HEK293 (cell line): ENCODE measurements at regions not wholly inside any gene's neighbourhood (a gene's known extent, or its start where the extent isn't known, plus 50 kb on each side); places are given as distances from the start of the nearest gene placed in this dataset.

ENCODE experiments used
- GFI1B ChIP-seq: fragments of 450-650 bp; formaldehyde crosslinking; IDR thresholded peaks from 2 replicates; pipeline ENCODE4 v1.5.1; 2016; ENCODE audit warnings: missing biosample characterization, missing genetic modification characterization
- KLF1 ChIP-seq: fragments of 450-650 bp; formaldehyde crosslinking; IDR thresholded peaks from 2 replicates; pipeline ENCODE4 v1.5.1; 2016; ENCODE audit warnings: missing biosample characterization, missing genetic modification characterization
- ZNF146 ChIP-seq: fragments of 450-650 bp; formaldehyde crosslinking; IDR thresholded peaks from 2 replicates; pipeline ENCODE4 v1.5.1; 2016; ENCODE audit warnings: missing biosample characterization, missing genetic modification characterization
- ZNF274 ChIP-seq, 2 experiments: fragments of 200-500 bp in 1 of 2; fragments of 450-650 bp in 1 of 2; sonication (Bioruptor generic) in 1 of 2; formaldehyde crosslinking in 1 of 2; IDR thresholded peaks; 2 replicates each; pipeline versions ENCODE4 v1.5.1 to v1.6.1; 2014 to 2016; ENCODE audit warnings: borderline replicate concordance in 1 of 2, inconsistent platforms in 1 of 2, low read length in 1 of 2, missing biosample characterization in 1 of 2, missing genetic modification characterization in 1 of 2
- ZNF398 ChIP-seq: fragments of 450-650 bp; formaldehyde crosslinking; IDR thresholded peaks from 2 replicates; pipeline ENCODE4 v1.5.1; 2017; ENCODE audit warnings: missing biosample characterization, missing genetic modification characterization
- ZNF488 ChIP-seq: fragments of 450-650 bp; formaldehyde crosslinking; IDR thresholded peaks from 2 replicates; pipeline ENCODE4 v1.5.1; 2016; ENCODE audit warnings: missing biosample characterization, missing genetic modification characterization
- ZNF639 ChIP-seq: fragments of 450-650 bp; formaldehyde crosslinking; IDR thresholded peaks from 2 replicates; pipeline ENCODE4 v1.5.1; 2016; ENCODE audit warnings: missing biosample characterization, missing genetic modification characterization
- TF ChIP-seq, protein P1 (sequence below): fragments of 450-650 bp; formaldehyde crosslinking; IDR thresholded peaks from 2 replicates; pipeline ENCODE4 v1.5.1; 2016; ENCODE audit warnings: missing biosample characterization, missing genetic modification characterization
- TF ChIP-seq, protein P2 (sequence below): fragments of 450-650 bp; formaldehyde crosslinking; IDR thresholded peaks from 2 replicates; pipeline ENCODE4 v1.5.1; 2016; ENCODE audit warnings: missing biosample characterization, missing genetic modification characterization

- TF ChIP-seq GFI1B (tag by site-specific recombination) (no peak), ZNF146 (no peak), ZNF639 (tag by site-specific recombination) (no peak), ZNF274 (IDR thresholded peaks at IDR 0.05; ENCODE audit: low read length) (no peak), ZNF274 (tag by site-specific recombination; IDR thresholded peaks at IDR 0.05; ENCODE audit: borderline replicate concordance) (no peak), ZNF398 (no peak), ZNF488 (no peak), KLF1 (no peak)
- TF ChIP-seq, protein P1, sequence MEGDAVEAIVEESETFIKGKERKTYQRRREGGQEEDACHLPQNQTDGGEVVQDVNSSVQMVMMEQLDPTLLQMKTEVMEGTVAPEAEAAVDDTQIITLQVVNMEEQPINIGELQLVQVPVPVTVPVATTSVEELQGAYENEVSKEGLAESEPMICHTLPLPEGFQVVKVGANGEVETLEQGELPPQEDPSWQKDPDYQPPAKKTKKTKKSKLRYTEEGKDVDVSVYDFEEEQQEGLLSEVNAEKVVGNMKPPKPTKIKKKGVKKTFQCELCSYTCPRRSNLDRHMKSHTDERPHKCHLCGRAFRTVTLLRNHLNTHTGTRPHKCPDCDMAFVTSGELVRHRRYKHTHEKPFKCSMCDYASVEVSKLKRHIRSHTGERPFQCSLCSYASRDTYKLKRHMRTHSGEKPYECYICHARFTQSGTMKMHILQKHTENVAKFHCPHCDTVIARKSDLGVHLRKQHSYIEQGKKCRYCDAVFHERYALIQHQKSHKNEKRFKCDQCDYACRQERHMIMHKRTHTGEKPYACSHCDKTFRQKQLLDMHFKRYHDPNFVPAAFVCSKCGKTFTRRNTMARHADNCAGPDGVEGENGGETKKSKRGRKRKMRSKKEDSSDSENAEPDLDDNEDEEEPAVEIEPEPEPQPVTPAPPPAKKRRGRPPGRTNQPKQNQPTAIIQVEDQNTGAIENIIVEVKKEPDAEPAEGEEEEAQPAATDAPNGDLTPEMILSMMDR (tag by site-specific recombination) = no peak
- TF ChIP-seq, protein P2, sequence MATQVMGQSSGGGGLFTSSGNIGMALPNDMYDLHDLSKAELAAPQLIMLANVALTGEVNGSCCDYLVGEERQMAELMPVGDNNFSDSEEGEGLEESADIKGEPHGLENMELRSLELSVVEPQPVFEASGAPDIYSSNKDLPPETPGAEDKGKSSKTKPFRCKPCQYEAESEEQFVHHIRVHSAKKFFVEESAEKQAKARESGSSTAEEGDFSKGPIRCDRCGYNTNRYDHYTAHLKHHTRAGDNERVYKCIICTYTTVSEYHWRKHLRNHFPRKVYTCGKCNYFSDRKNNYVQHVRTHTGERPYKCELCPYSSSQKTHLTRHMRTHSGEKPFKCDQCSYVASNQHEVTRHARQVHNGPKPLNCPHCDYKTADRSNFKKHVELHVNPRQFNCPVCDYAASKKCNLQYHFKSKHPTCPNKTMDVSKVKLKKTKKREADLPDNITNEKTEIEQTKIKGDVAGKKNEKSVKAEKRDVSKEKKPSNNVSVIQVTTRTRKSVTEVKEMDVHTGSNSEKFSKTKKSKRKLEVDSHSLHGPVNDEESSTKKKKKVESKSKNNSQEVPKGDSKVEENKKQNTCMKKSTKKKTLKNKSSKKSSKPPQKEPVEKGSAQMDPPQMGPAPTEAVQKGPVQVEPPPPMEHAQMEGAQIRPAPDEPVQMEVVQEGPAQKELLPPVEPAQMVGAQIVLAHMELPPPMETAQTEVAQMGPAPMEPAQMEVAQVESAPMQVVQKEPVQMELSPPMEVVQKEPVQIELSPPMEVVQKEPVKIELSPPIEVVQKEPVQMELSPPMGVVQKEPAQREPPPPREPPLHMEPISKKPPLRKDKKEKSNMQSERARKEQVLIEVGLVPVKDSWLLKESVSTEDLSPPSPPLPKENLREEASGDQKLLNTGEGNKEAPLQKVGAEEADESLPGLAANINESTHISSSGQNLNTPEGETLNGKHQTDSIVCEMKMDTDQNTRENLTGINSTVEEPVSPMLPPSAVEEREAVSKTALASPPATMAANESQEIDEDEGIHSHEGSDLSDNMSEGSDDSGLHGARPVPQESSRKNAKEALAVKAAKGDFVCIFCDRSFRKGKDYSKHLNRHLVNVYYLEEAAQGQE (tag by site-specific recombination) = no peak
Measured at GRCh38 chr5:92369587-92369986, 986.5 kb upstream of the ARRDC3 start.
